Suppressor macrophage treated with lipopolysaccharide for 1 hour (primary cell): ENCODE measurements at regions not wholly inside any gene's neighbourhood (a gene's known extent, or its start where the extent isn't known, plus 50 kb on each side); places are given as distances from the start of the nearest gene placed in this dataset.
"Not testable (repeated sequence)": the region's sequence is repeated elsewhere in the genome, so short reads cannot be mapped to it uniquely, and the experiment has no call there.

ENCODE experiments used
- DNase-seq, 3 donors: peaks; one replicate each; pipeline ENCODE4 v3.0.0-alpha.2; 2020 to 2022

GRCh38 chr2:193891023-193891422 lies 1696.3 kb upstream of the TMEFF2 start:
- no peak for DNase-seq

DNA sequence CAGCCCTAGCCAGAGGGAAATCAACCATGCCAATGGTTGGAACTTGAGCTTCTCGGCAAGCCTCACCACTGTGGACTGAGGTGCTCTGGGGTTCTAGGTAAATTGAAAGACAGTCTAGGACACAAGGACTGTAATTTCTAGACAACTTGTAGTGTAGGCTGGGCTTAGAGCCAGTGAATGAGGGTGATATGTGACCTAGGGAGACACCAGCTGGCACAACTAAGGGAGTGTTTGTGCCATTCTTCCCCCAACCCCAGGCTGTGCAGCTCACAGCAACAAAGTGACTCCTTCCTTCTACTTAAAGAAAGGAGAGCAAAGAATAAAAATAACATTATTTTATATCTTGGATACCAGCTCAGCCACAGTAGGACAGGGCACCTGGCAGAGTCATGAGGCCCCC lies 1690.7 kb upstream of the TMEFF2 start:
- no peak for DNase-seq

DNA sequence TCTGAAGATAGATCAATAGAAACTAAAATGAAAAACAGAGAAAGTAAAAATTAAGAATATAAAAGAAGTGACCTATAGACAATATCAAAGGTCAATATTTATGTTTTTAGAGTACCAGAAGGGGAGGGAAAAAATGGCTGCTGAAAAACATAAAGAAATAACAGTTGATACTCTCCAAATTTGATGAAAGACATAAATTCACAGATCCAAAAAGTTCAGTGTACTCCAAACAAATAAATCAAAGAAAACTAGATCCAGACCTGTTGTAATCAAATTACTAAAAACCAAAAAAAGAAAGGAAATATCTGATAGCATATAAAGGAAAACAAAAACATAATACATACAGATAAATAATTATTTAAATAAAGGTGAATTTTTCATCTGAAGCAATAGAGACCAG lies 1689.1 kb upstream of the TMEFF2 start:
- no peak for DNase-seq

GRCh38 chr2:193876980-193877379 lies 1682.2 kb upstream of the TMEFF2 start:
- no peak for DNase-seq

DNA sequence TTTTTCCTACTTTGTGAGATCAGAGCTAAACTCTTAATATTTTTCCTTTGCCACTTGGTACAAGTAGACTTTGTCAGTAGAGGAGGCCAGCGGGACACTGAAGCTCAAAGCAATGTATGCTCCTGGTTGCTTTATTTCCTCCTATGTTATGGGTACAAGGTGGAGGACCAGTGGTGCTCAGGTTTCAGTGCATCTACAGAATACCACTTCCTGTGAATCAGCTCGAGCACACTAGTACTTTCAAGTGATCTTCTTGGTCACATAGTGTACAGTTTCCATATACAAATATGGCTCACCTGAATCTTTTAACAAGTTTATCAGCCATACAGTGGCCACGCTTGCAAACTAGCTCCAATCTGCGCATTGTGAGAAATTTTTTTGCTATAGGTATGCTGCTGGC lies 1674.8 kb upstream of the TMEFF2 start:
- no peak for DNase-seq

DNA sequence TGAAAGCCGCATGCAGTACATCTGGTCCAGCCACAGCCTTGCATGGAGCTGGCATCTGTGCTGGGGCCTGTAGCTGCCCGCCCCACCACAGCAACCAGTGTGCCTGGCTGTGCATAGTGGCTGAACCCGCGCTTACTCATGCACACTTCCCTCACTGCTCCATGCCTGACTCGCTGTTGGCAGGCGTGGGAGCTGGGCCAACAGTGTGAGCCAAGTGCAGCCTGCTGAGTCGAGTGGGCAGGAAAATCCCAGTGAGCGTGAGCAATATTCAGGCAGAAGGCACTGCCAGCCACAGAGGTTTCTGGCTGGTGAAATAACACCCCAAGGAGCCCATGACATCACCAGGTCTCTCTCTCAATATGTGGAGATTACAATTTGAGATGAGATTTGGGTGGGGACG lies 1674.1 kb upstream of the TMEFF2 start:
- no peak for DNase-seq

GRCh38 chr2:193868132-193868531 lies 1673.4 kb upstream of the TMEFF2 start:
- DNase-seq, result no peak

DNA sequence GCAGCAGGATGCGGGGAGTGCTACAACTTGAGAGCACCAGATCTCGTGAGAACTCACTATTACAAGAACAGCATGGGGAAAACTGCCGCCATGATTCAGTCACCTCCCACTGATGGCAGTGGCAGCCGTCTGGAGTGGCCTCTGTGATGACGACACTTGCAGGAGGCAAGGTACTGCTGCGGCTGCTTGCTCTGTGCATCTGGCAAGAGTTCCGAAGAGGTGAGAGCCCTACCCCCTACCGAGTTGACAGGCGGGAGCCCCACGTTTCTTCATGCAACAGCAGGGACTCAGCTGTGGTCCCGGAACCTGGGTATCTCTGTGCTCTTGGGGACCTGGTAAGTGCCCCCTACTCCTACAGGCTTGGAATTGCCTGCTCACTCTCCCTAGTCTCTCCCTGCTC lies 1672.7 kb upstream of the TMEFF2 start:
- DNase-seq, result no peak

DNA sequence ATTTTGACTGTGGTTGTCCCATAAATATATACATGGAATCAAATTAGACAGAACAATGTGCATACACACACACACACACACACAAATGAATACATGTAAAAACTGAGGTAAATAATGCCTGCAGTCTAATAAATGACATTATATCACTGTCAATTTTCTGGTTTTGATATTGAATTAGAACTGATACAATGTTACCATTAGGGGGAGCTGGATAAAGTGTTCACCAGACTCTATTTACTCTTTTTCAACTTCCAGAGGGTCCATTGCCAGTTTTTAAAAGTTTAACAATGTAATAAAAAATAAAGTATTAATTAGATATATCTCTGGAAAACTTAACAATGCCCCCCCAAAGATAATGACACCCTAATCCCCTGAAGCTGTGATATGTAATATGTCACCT lies 1666.8 kb upstream of the TMEFF2 start:
- DNase-seq, result no peak

DNA sequence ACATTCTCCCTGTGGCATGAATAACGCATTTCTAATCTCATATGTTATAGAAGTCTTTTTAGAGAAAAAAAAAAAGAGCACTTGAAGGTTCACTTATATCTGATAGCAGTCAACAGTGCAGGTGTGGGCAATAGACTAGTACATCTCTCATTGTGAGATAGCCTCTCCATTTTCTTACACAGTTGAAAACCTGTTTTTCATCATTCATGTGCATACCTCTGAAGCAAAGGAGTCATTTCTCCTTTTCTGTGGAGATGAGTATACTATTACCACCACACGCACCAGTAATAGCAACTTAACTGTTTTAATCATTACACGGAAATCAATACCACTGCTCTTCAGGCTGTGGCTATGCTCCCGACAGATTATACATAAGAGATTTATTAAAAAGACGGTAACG lies 1653.3 kb upstream of the TMEFF2 start:
- DNase-seq, result no peak

GRCh38 chr2:193847130-193847529 lies 1652.4 kb upstream of the TMEFF2 start:
- DNase-seq, result no peak

GRCh38 chr2:193845604-193846003 lies 1650.9 kb upstream of the TMEFF2 start:
- no peak for DNase-seq

DNA sequence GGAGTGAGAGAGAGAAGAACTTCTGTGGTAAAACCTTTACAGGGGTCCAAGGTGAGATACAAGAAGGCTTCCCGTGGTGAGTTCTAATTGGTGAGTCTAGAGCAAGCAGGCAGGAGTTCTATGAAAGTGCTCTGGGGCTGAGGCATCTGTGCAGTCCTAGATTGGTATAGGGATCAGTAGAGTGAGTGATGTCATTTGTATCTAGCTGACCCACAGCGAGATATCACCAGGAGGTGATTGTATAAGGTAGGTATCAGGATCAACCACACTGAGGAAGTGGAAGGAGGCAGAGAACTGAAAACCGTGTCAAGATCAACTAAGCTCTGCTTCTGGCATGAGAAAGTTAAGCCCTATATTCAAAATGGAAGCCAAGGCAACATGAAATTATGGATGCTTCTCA lies 1648.9 kb upstream of the TMEFF2 start:
- DNase-seq, result no peak

DNA sequence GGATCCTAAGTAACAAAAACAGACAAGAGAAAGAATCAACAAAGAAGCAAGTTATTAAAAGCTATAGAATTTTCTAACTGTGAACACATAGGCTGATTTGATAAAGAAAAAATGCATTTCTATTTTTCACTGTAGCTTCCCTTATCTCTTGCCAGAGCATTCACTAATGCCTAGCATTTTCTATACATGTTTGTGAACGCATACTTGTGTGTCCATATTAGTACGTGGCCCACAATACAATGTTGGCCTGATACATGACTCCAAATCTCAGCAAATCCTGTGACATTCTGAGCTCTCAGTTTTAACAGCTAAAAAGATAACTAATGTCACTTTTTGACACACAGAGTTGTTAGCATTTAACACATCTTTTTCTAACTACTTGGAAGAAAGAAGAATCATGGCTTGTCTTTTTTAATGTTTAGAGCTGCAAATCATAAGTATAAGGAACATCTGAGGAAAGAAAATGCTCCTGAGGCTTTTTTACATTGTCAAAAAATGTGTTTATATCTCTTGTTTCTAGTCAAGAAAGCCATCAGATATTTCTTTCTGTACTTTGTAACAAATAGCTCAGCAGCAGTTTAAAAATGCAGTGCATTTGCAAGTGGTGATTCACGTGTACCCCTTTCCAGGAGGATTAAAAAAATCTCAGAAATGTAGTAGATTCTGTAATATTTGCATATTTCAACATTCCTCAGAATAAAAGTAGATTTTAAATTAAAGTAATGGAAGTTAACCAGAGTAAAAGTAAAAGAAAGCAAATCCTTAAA lies 1646.8 kb upstream of the TMEFF2 start:
- DNase-seq, result no peak

DNA sequence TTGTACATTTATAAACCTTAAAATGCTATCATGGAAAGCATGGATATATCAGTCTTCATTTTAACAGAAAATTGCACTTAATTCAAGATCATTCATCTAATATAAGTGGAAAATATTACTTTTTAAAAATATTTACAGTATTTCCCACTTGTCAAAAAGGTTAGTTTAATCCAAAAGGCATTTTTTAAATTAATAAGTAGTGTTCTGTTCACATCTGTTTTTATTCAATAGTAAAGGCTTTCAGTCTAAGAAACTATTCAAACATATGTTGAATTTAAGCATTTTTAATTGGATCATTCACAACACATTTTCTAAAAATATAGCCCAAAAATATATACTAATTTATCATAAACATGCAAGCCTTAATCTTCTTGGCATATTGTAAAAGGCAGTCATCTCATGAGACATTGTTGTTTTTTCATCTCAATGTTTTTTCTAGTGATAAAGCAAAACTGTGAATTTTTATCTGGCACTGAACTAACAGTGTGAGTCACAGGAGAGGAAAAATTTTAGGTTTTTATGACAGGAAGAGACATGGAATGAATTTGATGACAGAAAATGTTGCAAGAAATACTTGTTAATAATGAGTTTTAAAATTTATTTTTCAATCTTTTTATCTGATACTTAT lies 1642.5 kb upstream of the TMEFF2 start:
- DNase-seq, result no peak

GRCh38 chr2:193836424-193837006 lies 1641.8 kb upstream of the TMEFF2 start:
- not testable (repeated sequence) for DNase-seq

GRCh38 chr2:193833895-193834294 lies 1639.2 kb upstream of the TMEFF2 start:
- not testable (repeated sequence) for DNase-seq

- no peak for DNase-seq
Observed at GRCh38 chr2:193824474-193824873, 1629.7 kb upstream of the TMEFF2 start.

GRCh38 chr2:193818801-193819499 lies 1624.2 kb upstream of the TMEFF2 start:
- no peak for DNase-seq

DNA sequence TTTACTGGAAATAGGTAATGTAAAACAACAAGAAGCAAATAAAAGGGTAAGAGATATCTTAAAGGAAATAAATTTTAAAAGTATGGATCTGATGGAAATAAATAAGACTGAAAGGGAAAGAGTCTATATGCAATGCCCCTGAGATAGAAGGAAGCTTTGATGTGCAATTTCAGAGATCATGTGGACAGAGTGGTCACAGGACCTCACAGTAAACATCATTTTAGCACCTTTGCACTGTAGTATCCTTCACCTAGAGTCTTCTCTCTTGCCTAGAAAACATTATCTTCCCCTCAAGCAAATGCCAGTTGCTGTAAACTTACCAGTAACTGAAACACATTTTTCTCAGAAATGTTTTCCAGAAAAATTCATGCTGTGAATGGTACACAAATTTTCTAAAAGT lies 1621.3 kb upstream of the TMEFF2 start:
- no peak for DNase-seq

GRCh38 chr2:193810533-193810932 lies 1615.8 kb upstream of the TMEFF2 start:
- no peak for DNase-seq

DNA sequence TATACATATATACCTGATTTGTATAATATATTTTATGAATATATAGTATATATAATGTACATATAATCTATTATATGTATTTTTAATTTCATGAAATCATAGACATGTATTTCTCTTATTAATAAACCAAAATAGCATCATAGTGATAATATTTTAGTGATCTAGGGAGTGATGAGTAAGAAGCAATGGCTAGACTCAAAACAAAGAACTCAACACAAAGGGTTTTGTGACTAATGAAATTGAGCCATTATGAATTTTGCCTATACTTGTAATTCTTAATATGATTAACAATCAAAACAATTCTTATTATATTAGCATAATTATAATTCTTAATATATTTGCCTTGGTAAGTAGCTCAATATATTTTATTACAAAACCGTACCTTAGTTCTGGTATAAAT lies 1614.1 kb upstream of the TMEFF2 start:
- DNase-seq, result no peak

- DNase-seq, result no peak
Observed at GRCh38 chr2:193806088-193806774, 1611.5 kb upstream of the TMEFF2 start.
